HG03045 (cell line): ENCODE measurements at regions not wholly inside any gene's neighbourhood (a gene's known extent, or its start where the extent isn't known, plus 50 kb on each side); places are given as distances from the start of the nearest gene placed in this dataset.

Experiments used
- ATAC-seq: cut with Tn5 transposase; IDR thresholded peaks from one replicate; pipeline ENCODE4 v1.9.1; 2021; ENCODE audit warnings: mild to moderate bottlenecking, moderate library complexity; ENCODE audit not compliant: unreplicated experiment

- no peak for ATAC-seq
These were observed 281.7 kb upstream of the ZFHX3 start for GRCh38 chr16:73329358-73330286.

DNA sequence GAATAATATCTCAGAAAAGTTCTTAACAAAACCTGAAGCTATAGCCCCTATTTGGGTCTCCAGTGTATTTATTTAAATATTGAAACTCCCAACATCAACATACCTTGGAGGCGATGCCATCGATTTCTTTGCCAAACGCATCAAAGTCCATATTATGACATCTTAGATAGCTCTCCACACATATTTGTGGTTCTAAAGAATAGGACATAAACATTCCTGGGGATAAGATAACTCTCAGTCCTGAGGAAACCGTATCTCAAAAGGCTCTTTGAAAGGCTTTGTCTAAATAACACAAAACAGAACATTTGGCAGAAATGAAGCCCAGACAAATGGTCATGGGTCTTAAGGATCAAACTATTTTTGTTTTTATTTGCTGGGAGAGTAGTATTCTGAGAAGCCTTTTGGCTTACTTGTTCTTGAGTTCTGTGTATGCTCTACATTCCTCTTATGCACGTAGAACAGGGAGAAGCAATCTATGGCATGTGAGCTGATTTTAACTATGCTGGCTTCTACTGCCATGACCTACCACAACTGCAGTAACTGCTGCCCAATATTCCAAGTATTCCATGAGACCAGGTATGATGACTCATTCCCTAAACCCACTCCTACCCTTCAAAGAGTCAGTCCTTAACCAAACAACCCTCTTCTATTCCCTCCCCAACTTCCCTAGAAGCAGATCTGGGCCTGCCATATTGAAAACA lies 279.0 kb upstream of the ZFHX3 start:
- no peak for ATAC-seq

GRCh38 chr16:73326221-73326620 lies 278.3 kb upstream of the ZFHX3 start:
- no peak for ATAC-seq

DNA sequence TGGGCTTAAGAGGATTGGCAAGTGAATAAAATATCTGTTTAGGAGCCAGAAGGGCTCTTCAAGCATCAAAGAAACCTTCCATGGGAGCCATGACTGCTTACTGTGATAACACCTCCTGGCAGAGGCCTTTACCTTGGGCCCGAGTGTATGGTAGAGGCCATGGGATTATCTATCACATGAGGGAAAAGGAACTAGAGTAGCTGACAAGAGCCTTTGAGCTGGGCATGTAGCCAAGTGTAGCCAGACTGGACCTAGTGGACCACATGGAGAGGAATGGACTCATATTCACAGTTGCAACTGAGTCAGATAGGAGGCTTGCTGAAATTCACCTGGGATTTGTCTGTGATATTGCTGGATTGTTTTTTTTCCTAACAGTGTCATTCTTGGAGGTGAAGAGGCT lies 276.0 kb upstream of the ZFHX3 start:
- ATAC-seq, result no peak

GRCh38 chr16:73322856-73323255 lies 274.9 kb upstream of the ZFHX3 start:
- ATAC-seq, result no peak

- ATAC-seq, result no peak
These were observed 273.9 kb upstream of the ZFHX3 start for GRCh38 chr16:73321853-73322252.

- ATAC-seq, result no peak
These were observed 271.8 kb upstream of the ZFHX3 start for GRCh38 chr16:73319737-73320136.

DNA sequence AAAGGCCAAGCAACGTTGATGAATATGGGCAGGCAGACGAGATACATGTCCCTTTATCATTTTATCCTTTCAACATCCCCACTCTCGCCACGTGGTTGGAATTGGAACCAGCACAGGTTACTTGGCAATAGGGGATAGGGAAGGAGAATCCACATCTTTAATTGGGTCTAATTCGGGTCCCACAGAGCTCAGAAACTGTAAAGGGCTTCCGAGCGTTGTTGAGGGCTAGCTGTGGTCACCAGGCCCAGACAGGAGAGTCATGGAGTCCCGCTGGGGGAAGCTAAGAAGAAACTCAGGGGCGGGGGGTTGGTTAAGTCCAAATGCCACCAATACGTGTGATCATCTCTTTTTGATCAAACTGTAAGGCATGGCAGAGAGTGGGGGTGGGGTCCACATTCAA lies 271.3 kb upstream of the ZFHX3 start:
- ATAC-seq, result no peak

GRCh38 chr16:73317321-73317857 lies 269.5 kb upstream of the ZFHX3 start:
- no peak for ATAC-seq

- peak; percentile 63 for ATAC-seq
These were observed 267.7 kb upstream of the ZFHX3 start for GRCh38 chr16:73315645-73316044.

DNA sequence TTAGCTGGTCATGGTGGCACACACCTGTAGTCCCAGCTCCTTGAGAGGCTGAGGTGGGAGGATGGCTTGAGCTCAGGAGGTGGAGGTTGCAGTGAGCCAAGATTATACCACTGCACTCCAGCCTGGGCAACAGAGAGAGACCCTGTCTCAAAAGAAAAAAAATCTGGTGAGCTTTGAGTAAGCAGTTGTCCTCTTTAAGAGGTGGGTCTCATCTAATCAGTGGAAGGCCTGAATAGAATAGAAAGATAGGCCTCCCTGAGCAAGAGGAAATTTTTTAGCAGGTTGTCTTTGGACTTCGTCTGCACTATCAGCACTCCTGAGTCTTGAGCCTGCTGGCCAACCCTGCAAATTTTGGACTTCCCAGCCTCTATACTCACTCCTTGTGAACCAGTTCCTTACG lies 266.0 kb upstream of the ZFHX3 start:
- no peak for ATAC-seq

- ATAC-seq, result no peak
These were observed 264.2 kb upstream of the ZFHX3 start for GRCh38 chr16:73311857-73312723.

DNA sequence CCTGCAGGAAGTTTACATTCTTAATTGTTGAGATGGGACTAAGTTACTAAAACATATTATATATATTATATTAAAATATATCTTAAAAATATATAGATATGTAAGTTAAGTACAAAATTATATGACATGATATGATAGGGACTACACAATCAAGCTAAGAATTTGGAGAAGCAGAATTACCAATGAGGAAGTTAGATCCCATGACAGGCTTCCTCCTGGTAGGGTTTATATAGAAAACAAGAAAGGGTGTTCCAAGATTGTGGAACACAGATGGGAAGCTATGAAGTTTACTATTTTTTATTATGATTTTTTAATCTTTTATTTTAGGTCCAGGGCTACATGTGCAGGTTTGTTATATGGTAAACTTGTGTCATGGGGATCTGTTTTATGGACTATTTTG lies 260.8 kb upstream of the ZFHX3 start:
- no peak for ATAC-seq

- no peak for ATAC-seq
These were observed 259.0 kb upstream of the ZFHX3 start for GRCh38 chr16:73306901-73307413.

DNA sequence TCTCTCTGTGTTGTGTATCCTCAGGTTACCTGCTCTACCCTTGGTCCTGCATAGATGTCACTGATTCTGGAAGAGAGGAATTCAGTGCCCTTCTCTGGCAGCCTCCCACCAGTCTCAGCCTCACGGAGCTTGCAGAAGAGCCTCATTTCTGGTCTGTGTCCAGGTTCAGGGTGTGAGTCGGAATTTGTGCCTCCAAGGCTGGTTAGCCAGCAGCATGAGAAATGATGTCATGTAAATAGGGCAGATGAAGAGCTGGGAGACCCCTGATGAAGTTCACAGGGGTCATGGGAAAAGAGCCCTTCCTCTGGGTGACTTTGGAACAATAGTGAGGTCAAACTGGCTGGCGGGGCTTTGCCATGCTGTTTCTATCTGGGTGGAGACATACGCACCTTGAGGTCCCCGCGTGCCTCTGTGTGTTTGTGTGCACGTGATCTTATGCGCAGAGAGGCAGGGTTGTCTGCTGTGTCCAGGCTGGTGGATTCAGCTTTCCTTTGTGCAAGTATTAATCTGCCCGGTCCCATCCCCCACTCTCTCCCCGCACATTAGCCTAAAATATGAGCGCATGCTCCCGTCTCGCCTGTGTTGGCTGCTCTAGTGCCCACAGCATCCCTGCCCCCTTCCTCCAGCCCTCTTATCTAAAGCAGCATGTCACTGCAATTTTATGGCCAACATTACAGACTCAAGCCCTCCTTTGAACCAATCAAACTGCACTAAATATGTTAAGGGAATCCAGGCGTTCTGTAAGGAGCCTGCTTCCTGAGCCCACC lies 256.3 kb upstream of the ZFHX3 start:
- no peak for ATAC-seq

DNA sequence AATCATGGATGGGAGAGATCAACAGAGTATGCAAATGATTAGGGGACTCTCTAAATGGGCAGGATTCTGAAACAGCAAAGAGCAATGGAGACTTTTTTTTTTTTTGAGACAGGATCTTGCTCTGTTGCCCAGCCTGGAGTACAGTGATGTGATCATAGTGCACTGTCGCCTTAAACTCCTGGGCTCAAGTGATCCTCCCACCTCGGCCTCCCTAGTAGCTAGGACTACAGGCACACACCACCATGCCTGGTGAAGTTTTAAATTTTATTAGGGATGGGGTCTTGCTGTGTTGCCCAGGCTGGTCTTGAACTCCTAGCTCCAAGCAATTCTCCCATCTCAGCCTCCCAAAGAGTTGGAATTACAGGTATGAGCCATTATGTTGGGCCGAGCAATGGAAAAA lies 255.0 kb upstream of the ZFHX3 start:
- ATAC-seq, result no peak

- ATAC-seq, result no peak
These were observed 254.1 kb upstream of the ZFHX3 start for GRCh38 chr16:73301984-73302383.

GRCh38 chr16:73299346-73299745 lies 251.4 kb upstream of the ZFHX3 start:
- no peak for ATAC-seq

- ATAC-seq, result peak; percentile 69
These were observed 250.6 kb upstream of the ZFHX3 start for GRCh38 chr16:73298562-73298961.

DNA sequence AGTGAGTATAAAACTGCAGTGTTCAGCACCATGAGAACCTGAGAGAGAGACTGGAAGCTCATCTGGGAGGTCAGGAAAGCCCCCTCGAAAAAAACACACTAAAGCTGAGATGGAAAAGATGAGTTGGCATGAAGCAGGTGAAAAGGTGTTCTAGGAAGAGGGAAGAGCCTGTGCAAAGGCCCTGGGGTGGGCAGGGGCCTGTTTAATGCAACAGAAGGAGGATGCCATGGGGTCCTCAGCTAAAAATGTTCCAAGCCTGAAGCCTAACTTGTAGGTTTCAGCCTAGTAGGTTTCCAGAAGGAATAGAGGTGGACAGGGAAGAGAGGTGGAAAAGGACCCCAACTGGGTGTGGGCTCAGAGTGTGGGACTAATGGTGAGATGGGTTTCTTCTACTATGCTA lies 242.3 kb upstream of the ZFHX3 start:
- ATAC-seq, result no peak
